Mesenchymal stem cell (in vitro differentiated cells and primary cell): ENCODE measurements at regions not wholly inside any gene's neighbourhood (a gene's known extent, or its start where the extent isn't known, plus 50 kb on each side); places are given as distances from the start of the nearest gene placed in this dataset.

Experiments used
- DNase-seq: peaks from one replicate; pipeline ENCODE4 v3.0.0-alpha.2; 2013
- H2AFZ ChIP-seq: one replicate; pipeline ENCODE4 v1.6.1; 2013; ENCODE audit warnings: low read depth, mild to moderate bottlenecking, control low read depth, inconsistent platforms, low read length, moderate library complexity
- H2AK5ac ChIP-seq: 2 replicates; pipeline ENCODE4 v1.6.1; 2013; ENCODE audit warnings: low read length, moderate library complexity, mild to moderate bottlenecking, inconsistent platforms; ENCODE audit not compliant: severe bottlenecking
- H2BK120ac ChIP-seq: one replicate; pipeline ENCODE4 v1.6.1; 2013; ENCODE audit warnings: low read depth, mild to moderate bottlenecking, inconsistent platforms, low read length, moderate library complexity
- H2BK12ac ChIP-seq, 2 experiments: one replicate each; pipeline ENCODE4 v1.6.1; 2013; ENCODE audit warnings: inconsistent platforms in 2 of 2, low read length in 2 of 2, mild to moderate bottlenecking in 2 of 2, moderate library complexity in 2 of 2, control low read depth in 1 of 2
- H2BK15ac ChIP-seq: one replicate; pipeline ENCODE4 v1.6.1; 2013; ENCODE audit warnings: mild to moderate bottlenecking, low read depth, inconsistent platforms; ENCODE audit not compliant: poor library complexity, severe bottlenecking
- H2BK5ac ChIP-seq: 2 replicates; pipeline ENCODE4 v1.6.1; 2013; ENCODE audit warnings: low read depth, mild to moderate bottlenecking, low read length, control low read depth, inconsistent platforms; ENCODE audit not compliant: poor library complexity, severe bottlenecking
- H3K14ac ChIP-seq, 2 experiments: one replicate each; pipeline ENCODE4 v1.6.1; 2013; ENCODE audit warnings: inconsistent platforms in 2 of 2, low read length in 2 of 2, control low read depth in 1 of 2, mild to moderate bottlenecking in 1 of 2, moderate library complexity in 1 of 2
- H3K18ac ChIP-seq, 2 experiments: one replicate each; pipeline ENCODE4 v1.6.1; 2013; ENCODE audit warnings: inconsistent platforms in 2 of 2, low read length in 2 of 2, control low read depth in 1 of 2, low read depth in 1 of 2, mild to moderate bottlenecking in 1 of 2
- H3K23ac ChIP-seq, 2 experiments: one replicate each; pipeline ENCODE4 v1.6.1; 2013; ENCODE audit warnings: inconsistent platforms in 2 of 2, low read length in 2 of 2, mild to moderate bottlenecking in 2 of 2, moderate library complexity in 2 of 2, control low read depth in 1 of 2
- H3K27ac ChIP-seq: 2 replicates; pipeline ENCODE4 v1.5.1; 2013; ENCODE audit warnings: mild to moderate bottlenecking, moderate library complexity, low read length, control low read depth, inconsistent platforms; ENCODE audit not compliant: poor library complexity, severe bottlenecking
- H3K27me3 ChIP-seq, 2 experiments: 2 replicates each; pipeline versions ENCODE4 v1.6.1 to v1.7.0; 2013; ENCODE audit warnings: low read length in 2 of 2, mild to moderate bottlenecking in 2 of 2, moderate library complexity in 2 of 2, control low read depth in 1 of 2, inconsistent platforms in 1 of 2; ENCODE audit not compliant: control insufficient read depth in 1 of 2, insufficient read depth in 1 of 2
- H3K36me3 ChIP-seq, 2 experiments: 2 replicates each; pipeline versions ENCODE4 v1.6.1 to v1.7.0; 2013; ENCODE audit warnings: low read length in 2 of 2, control low read depth in 1 of 2, inconsistent platforms in 1 of 2, low read depth in 1 of 2, mild to moderate bottlenecking in 1 of 2; ENCODE audit not compliant: insufficient read depth in 2 of 2, control insufficient read depth in 1 of 2
- H3K4ac ChIP-seq, 2 experiments: one replicate each; pipeline ENCODE4 v1.6.1; 2013; ENCODE audit warnings: inconsistent platforms in 2 of 2, low read length in 2 of 2, mild to moderate bottlenecking in 2 of 2, moderate library complexity in 2 of 2, control low read depth in 1 of 2, low read depth in 1 of 2
- H3K4me1 ChIP-seq: 2 replicates; pipeline ENCODE4 v1.6.1; 2013; ENCODE audit warnings: low read depth, low read length, control low read depth; ENCODE audit not compliant: control insufficient read depth, insufficient read depth
- H3K4me2 ChIP-seq: 2 replicates; pipeline ENCODE4 v1.6.1; 2013; ENCODE audit warnings: low read length, mild to moderate bottlenecking, inconsistent platforms; ENCODE audit not compliant: poor library complexity, severe bottlenecking
- H3K4me3 ChIP-seq, 2 experiments: 2 replicates each; pipeline versions ENCODE4 v1.5.1 to v1.7.0; 2013; ENCODE audit warnings: low read length in 2 of 2, mild to moderate bottlenecking in 2 of 2, control low read depth in 1 of 2, low read depth in 1 of 2; ENCODE audit not compliant: insufficient read depth in 1 of 2
- H3K79me1 ChIP-seq: replicated peaks from 2 replicates; pipeline ENCODE4 v1.6.1; 2013; ENCODE audit warnings: mild to moderate bottlenecking, control low read depth, low read length, inconsistent platforms; ENCODE audit not compliant: poor library complexity, severe bottlenecking
- H3K9ac ChIP-seq: 2 replicates; pipeline ENCODE4 v1.7.0; 2013; ENCODE audit warnings: mild to moderate bottlenecking, low read length, moderate library complexity
- H3K9me3 ChIP-seq: 2 replicates; pipeline ENCODE4 v1.7.0; 2013; ENCODE audit warnings: mild to moderate bottlenecking, low read length; ENCODE audit not compliant: control insufficient read depth
- H4K8ac ChIP-seq: one replicate; pipeline ENCODE4 v1.6.1; 2013; ENCODE audit warnings: inconsistent platforms, mild to moderate bottlenecking, low read length, moderate library complexity
- H4K91ac ChIP-seq: one replicate; pipeline ENCODE4 v1.6.1; 2013; ENCODE audit warnings: mild to moderate bottlenecking, low read length, inconsistent platforms
- WGBS: methylation state at CpG from one replicate; pipeline ENCODE4 v1.1.7; 2013; ENCODE audit warnings: mixed read lengths; 5-methylcytosine and 5-hydroxymethylcytosine counted together

- Histone ChIP-seq H3K79me1 (no peaks in the 10 kb centered on the region), H2BK120ac (no peak overlapping the region), H4K8ac (no peak overlapping the region), H3K14ac (no peak overlapping the region), H3K9ac (no peak overlapping the region), H3K27me3 (no peaks in the 10 kb centered on the region), H3K4me3 (no peak overlapping the region), H3K36me3 (no peaks in the 10 kb centered on the region), H3K9me3 (no peaks in the 10 kb centered on the region), H2AFZ (no peak overlapping the region), H3K27ac (no peak overlapping the region), H2BK12ac (no peak overlapping the region), H2BK5ac (no peak overlapping the region), H3K4ac (no peak overlapping the region), H2AK5ac (no peak overlapping the region), H3K4me2 (no peak overlapping the region), H2BK15ac (no peak overlapping the region), H4K91ac (no peak overlapping the region), H3K23ac (no peak overlapping the region), H3K4me1 (no peaks in the 10 kb centered on the region), H3K18ac (no peak overlapping the region)
- WGBS, result 59% methylated on average over 8 of the region's 9 CpGs
- no peak for DNase-seq
These were observed 215.0 kb downstream of the SUCLG1 start for GRCh38 chr2:84243788-84244733.

- no peak overlapping the region for H2BK12ac ChIP-seq
- H3K18ac ChIP-seq, result no peak overlapping the region
- H3K36me3 ChIP-seq, result no peaks in the 10 kb centered on the region
- H2BK5ac ChIP-seq, result no peak overlapping the region
- no peak overlapping the region for H3K4ac ChIP-seq
- H3K4me1 ChIP-seq, result no peaks in the 10 kb centered on the region
- no peak overlapping the region for H3K23ac ChIP-seq
- H4K91ac ChIP-seq, result peak overlapping the region; percentile 27
- no peak overlapping the region for H3K4me3 ChIP-seq
- H3K79me1 ChIP-seq, result no peaks in the 10 kb centered on the region
- no peak for DNase-seq
- H2BK15ac ChIP-seq, result no peak overlapping the region
- no peak overlapping the region for H2AFZ ChIP-seq
- H2BK120ac ChIP-seq, result no peak overlapping the region
- no peak overlapping the region for H4K8ac ChIP-seq
- no peaks in the 10 kb centered on the region for H3K9me3 ChIP-seq
- no peak overlapping the region for H3K9ac ChIP-seq
- no peak overlapping the region for H3K14ac ChIP-seq
- WGBS, result 25% methylated on average over 2 of the region's 2 CpGs
- no peaks in the 10 kb centered on the region for H3K27me3 ChIP-seq
- no peak overlapping the region for H3K4me2 ChIP-seq
- H2AK5ac ChIP-seq, result no peak overlapping the region
- H3K27ac ChIP-seq, result no peak overlapping the region
These were observed 220.2 kb downstream of the SUCLG1 start for GRCh38 chr2:84238907-84239306.

GRCh38 chr2:84236288-84236687, 222.8 kb downstream of the SUCLG1 start:
- Histone ChIP-seq H3K4me3 (no peak overlapping the region), H2AK5ac (no peak overlapping the region), H3K79me1 (no peaks in the 10 kb centered on the region), H3K4me1 (no peaks in the 10 kb centered on the region), H3K18ac (no peak overlapping the region), H3K4ac (no peak overlapping the region), H3K14ac (no peak overlapping the region), H4K8ac (no peak overlapping the region), H2BK5ac (no peak overlapping the region), H2BK15ac (no peak overlapping the region), H4K91ac (no peak overlapping the region), H3K23ac (no peak overlapping the region), H3K36me3 (no peaks in the 10 kb centered on the region), H3K4me2 (no peak overlapping the region), H2BK12ac (no peak overlapping the region), H3K9me3 (no peaks in the 10 kb centered on the region), H3K27ac (no peak overlapping the region), H3K9ac (no peak overlapping the region), H2BK120ac (no peak overlapping the region), H2AFZ (no peak overlapping the region), H3K27me3 (no peaks in the 10 kb centered on the region)
- 82% methylated on average over 5 of the region's 7 CpGs for WGBS
- no peak for DNase-seq

- 87% methylated on average over 5 of the region's 6 CpGs for WGBS
These were observed 225.0 kb downstream of the SUCLG1 start for GRCh38 chr2:84234103-84234502.

More at GRCh38 chr2:84234103-84234502, 225.0 kb downstream of the SUCLG1 start:
- H4K8ac ChIP-seq, result no peak overlapping the region
- no peak overlapping the region for H2BK12ac ChIP-seq
- H3K4me2 ChIP-seq, result no peak overlapping the region
- H3K4ac ChIP-seq, result no peak overlapping the region
- H3K9me3 ChIP-seq, result no peaks in the 10 kb centered on the region
- no peak for DNase-seq
- H2AFZ ChIP-seq, result no peak overlapping the region
- no peak overlapping the region for H2AK5ac ChIP-seq
- H3K27me3 ChIP-seq, result no peaks in the 10 kb centered on the region
- no peak overlapping the region for H3K9ac ChIP-seq
- no peaks in the 10 kb centered on the region for H3K4me1 ChIP-seq
- no peak overlapping the region for H3K23ac ChIP-seq
- H2BK15ac ChIP-seq, result no peak overlapping the region
- no peak overlapping the region for H3K14ac ChIP-seq
- no peak overlapping the region for H3K4me3 ChIP-seq
- H4K91ac ChIP-seq, result no peak overlapping the region
- H3K18ac ChIP-seq, result no peak overlapping the region
- H3K27ac ChIP-seq, result no peak overlapping the region
- no peaks in the 10 kb centered on the region for H3K36me3 ChIP-seq
- H2BK5ac ChIP-seq, result no peak overlapping the region
- no peak overlapping the region for H2BK120ac ChIP-seq
- H3K79me1 ChIP-seq, result no peaks in the 10 kb centered on the region
